ENCODE measurements at regions not wholly inside any gene's neighbourhood (a gene's known extent, or its start where the extent isn't known, plus 50 kb on each side); places are given as distances from the start of the nearest gene placed in this dataset.

DNA sequence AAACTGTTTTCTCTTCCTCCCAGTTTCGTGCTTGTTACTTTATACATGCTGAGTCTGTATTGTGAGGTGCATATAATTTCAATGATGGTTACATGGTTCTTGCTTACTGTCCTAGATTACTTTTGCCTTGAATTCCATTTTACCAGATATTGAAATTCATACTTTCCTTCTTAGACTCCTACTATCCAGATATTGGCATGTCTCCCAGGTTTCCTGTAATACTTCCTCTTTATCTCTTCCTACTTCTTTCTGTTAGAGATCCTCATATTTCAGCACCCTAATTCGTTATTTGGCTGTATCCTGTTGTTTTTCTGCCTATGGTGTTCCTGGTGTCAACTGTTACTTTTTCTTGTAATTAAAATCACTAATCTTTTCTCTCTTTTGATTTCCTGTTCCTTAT is 522.1 kb downstream of the CCDC171 start (continued):
- TF ChIP-seq, protein P1, sequence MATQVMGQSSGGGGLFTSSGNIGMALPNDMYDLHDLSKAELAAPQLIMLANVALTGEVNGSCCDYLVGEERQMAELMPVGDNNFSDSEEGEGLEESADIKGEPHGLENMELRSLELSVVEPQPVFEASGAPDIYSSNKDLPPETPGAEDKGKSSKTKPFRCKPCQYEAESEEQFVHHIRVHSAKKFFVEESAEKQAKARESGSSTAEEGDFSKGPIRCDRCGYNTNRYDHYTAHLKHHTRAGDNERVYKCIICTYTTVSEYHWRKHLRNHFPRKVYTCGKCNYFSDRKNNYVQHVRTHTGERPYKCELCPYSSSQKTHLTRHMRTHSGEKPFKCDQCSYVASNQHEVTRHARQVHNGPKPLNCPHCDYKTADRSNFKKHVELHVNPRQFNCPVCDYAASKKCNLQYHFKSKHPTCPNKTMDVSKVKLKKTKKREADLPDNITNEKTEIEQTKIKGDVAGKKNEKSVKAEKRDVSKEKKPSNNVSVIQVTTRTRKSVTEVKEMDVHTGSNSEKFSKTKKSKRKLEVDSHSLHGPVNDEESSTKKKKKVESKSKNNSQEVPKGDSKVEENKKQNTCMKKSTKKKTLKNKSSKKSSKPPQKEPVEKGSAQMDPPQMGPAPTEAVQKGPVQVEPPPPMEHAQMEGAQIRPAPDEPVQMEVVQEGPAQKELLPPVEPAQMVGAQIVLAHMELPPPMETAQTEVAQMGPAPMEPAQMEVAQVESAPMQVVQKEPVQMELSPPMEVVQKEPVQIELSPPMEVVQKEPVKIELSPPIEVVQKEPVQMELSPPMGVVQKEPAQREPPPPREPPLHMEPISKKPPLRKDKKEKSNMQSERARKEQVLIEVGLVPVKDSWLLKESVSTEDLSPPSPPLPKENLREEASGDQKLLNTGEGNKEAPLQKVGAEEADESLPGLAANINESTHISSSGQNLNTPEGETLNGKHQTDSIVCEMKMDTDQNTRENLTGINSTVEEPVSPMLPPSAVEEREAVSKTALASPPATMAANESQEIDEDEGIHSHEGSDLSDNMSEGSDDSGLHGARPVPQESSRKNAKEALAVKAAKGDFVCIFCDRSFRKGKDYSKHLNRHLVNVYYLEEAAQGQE (IDR thresholded peaks at IDR 0.05; ENCODE audit: low read depth), result no peak
- TF ChIP-seq POLR2A (IDR thresholded peaks at IDR 0.05; ENCODE audit: borderline replicate concordance, extremely low read depth, insufficient read depth, insufficient read length), result no peak
- no peak for TF ChIP-seq RAD21 (IDR thresholded peaks at IDR 0.05; ENCODE audit: low read depth)
- TF ChIP-seq TCF7L2 (IDR thresholded peaks at IDR 0.05; ENCODE audit: borderline replicate concordance, extremely low read depth, insufficient read depth, insufficient read length), result no peak
- no peak for TF ChIP-seq SRF (IDR thresholded peaks at IDR 0.05; ENCODE audit: low read depth)

DNA sequence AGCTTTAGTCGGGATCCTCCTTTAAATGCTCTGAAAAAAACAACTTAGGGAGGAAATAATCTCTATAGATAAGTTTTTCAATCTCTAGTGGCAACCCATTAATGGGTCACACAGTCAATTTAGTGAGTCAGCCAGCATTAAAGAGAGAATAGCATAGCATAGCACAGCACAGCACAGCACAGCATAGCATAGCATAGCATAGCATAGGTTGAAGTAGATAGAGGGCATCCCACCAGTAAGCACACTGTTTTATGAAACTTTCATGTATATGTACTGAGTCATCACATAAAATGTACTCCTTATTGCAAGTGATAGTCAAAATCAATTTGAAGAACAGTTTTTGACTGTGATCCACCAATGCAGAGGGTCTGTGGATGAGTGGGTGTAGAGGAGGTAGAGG is 522.9 kb downstream of the CCDC171 start:
- Histone ChIP-seq H3K9ac (ENCODE audit: low read length) (no peak overlapping the region), H3K9me2 (ENCODE audit: insufficient read depth) (no peaks in the 10 kb centered on the region), H3K4me1 (ENCODE audit: control insufficient read depth in 1 of 2, insufficient read depth in 2 of 2, low read length in 2 of 2) (no peaks in the 10 kb centered on the region), H4K20me1 (ENCODE audit: insufficient read depth) (no peaks in the 10 kb centered on the region), H3K27me3 (ENCODE audit: insufficient read depth, low read length) (no peaks in the 10 kb centered on the region; the same call in 1 of the 2 replicates), H3K4me2 (ENCODE audit: low read length) (no peak overlapping the region), H3K36me3 (ENCODE audit: control insufficient read depth in 1 of 2, insufficient read depth in 2 of 2, low read length in 2 of 2) (no peaks in the 10 kb centered on the region), H3K79me2 (ENCODE audit: insufficient read depth, low read length) (no peaks in the 10 kb centered on the region), H3K9me3 (ENCODE audit: control insufficient read depth in 1 of 2, insufficient read depth in 1 of 2, low read depth in 1 of 2, low read length in 2 of 2) (no peaks in the 10 kb centered on the region), H3K27ac (ENCODE audit: low read depth, low read length) (no peak overlapping the region), H3K4me3 (replicated peaks in 1 of 2; ENCODE audit: low read depth in 1 of 2, low read length in 2 of 2) (no peak overlapping the region), H2AFZ (ENCODE audit: low read depth, low read length, poor library complexity, severe bottlenecking) (no peak overlapping the region)
- ChIA-PET CTCF (no interaction called here), RAD21 (ENCODE audit: low non-redundant PET in 1 of 2, low total read pairs in 2 of 2, uncharacterized antibody in 2 of 2, unreplicated experiment in 2 of 2) (no interaction called here), POLR2A (no interaction called here)
- TF ChIP-seq, protein P2, sequence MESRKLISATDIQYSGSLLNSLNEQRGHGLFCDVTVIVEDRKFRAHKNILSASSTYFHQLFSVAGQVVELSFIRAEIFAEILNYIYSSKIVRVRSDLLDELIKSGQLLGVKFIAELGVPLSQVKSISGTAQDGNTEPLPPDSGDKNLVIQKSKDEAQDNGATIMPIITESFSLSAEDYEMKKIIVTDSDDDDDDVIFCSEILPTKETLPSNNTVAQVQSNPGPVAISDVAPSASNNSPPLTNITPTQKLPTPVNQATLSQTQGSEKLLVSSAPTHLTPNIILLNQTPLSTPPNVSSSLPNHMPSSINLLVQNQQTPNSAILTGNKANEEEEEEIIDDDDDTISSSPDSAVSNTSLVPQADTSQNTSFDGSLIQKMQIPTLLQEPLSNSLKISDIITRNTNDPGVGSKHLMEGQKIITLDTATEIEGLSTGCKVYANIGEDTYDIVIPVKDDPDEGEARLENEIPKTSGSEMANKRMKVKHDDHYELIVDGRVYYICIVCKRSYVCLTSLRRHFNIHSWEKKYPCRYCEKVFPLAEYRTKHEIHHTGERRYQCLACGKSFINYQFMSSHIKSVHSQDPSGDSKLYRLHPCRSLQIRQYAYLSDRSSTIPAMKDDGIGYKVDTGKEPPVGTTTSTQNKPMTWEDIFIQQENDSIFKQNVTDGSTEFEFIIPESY (IDR thresholded peaks at IDR 0.05; ENCODE audit: extremely low read depth, insufficient replicate concordance, low read length), result no peak
- TF ChIP-seq CEBPB (IDR thresholded peaks at IDR 0.05; ENCODE audit: low read depth) (no peak), SP1 (IDR thresholded peaks at IDR 0.05; ENCODE audit: low read depth) (no peak), POLR2AphosphoS5 (IDR thresholded peaks at IDR 0.05; ENCODE audit: low read depth, low read length) (no peak), RAD21 (IDR thresholded peaks at IDR 0.05; ENCODE audit: low read depth) (no peak), CBX3 (IDR thresholded peaks at IDR 0.05; ENCODE audit: low read depth) (no peak)
- no peak for ATAC-seq
- DNase-seq (ENCODE audit: low read depth, low spot score), result no peak
- no TSS peak for BruUV-seq (replicated peaks)
- intact Hi-C loops (cut with micrococcal nuclease), result no loop called here
